ENCODE measurements at regions not wholly inside any gene's neighbourhood (a gene's known extent, or its start where the extent isn't known, plus 50 kb on each side); places are given as distances from the start of the nearest gene placed in this dataset.
A peak's percentile ranks its signal among the peaks of the same experiment; 100 is the strongest.

DNA sequence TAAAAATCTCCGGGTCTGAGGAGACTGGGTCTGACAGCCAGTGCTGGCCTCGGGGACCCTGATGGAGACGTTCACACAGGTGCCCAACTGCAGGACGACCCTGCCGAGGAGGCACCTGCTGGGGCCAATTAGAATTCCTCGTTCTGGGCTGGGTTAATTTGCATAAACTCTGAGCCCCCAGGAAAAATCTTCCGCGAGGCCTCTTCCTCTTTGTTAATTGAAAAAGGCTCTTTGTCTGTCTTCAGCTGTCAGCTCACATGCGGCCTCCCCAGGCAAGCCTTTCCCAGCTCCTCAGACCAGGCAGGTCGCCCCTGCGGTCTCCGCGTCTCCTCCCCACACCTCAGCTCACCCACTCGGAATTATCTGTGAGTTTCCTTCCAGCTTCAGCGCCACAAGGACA is 400.2 kb downstream of the SEC14L1 start:
- in situ Hi-C loops (cut with MboI; ENCODE audit: low sequenced_read_pairs, unreplicated experiment), result no loop called here
- DNase-seq (ENCODE audit: low spot score), result no peak
- TF ChIP-seq, protein P1, sequence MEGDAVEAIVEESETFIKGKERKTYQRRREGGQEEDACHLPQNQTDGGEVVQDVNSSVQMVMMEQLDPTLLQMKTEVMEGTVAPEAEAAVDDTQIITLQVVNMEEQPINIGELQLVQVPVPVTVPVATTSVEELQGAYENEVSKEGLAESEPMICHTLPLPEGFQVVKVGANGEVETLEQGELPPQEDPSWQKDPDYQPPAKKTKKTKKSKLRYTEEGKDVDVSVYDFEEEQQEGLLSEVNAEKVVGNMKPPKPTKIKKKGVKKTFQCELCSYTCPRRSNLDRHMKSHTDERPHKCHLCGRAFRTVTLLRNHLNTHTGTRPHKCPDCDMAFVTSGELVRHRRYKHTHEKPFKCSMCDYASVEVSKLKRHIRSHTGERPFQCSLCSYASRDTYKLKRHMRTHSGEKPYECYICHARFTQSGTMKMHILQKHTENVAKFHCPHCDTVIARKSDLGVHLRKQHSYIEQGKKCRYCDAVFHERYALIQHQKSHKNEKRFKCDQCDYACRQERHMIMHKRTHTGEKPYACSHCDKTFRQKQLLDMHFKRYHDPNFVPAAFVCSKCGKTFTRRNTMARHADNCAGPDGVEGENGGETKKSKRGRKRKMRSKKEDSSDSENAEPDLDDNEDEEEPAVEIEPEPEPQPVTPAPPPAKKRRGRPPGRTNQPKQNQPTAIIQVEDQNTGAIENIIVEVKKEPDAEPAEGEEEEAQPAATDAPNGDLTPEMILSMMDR (IDR thresholded peaks at IDR 0.05; ENCODE audit: borderline replicate concordance, control extremely low read depth, extremely low read depth, insufficient read depth, missing control alignments), result no peak

DNA sequence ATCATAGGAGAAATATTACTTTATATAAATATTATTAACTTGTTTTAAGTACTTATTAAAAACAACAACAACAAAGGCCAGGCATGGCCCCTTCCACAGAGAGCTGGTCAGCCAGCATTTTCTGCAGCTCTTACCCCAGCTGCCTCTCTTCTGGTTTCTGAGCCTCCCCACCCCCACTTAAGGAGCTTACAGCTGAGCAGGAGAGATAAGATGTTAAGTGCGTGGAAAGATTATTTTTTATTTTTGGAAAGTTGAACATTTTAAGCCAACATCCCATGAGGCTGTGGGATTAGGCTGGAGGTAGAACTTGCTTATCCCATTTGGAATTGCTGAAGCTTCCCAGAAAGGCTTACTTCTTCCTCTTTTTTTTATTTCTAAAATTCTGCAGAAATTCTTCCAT is 401.2 kb downstream of the SEC14L1 start:
- no peak for DNase-seq (ENCODE audit: low spot score)
- in situ Hi-C loops (cut with MboI; ENCODE audit: low sequenced_read_pairs, unreplicated experiment), result no loop called here
- TF ChIP-seq, protein P1 (IDR thresholded peaks at IDR 0.05; ENCODE audit: borderline replicate concordance, control extremely low read depth, extremely low read depth, insufficient read depth, missing control alignments), result no peak

DNA sequence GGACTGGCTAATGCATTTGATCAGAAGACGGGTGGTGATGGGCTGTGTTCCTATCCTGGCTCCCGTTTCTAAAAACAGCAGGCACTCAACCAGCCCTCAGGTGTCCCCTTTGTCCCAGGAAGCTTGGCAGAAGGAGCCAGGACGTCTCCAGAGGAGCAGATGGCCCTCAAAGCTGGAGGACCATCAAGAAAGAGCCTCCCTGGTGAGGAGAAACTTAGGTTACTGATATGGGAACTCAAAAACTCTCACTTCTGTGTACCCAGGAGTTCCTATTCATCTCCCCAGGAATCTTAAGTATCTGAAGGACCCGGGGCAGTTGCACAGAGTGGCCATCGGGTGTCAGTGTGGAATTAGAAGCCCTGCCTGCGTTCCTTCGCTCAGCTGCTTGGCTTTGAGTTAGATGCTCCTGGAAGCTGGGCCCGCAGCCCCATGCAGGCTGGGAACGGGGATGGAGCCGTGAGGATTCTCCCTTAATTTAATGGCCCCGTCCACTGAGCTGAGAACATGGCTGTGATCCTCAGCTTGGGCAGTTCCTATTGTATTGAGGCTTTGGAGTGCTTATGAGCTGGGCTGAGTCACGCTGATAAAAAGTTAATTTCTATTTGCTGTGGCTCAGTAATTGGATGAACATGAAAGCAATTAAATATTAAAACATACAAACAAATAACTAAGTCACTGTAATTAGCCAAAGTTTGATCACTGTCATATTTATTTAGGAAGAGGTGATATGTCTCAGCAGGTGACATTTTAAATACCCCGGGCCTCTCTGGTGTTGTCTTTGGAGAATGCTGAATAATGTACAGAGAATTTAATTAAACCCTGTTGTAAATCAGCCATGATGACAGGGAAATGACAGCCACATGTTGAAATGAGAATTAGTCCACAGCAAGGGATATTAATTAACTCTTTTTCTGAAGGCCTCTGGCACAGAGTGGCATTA is 402.1 kb downstream of the SEC14L1 start:
- in situ Hi-C loops (cut with MboI; ENCODE audit: low sequenced_read_pairs, unreplicated experiment), result no loop called here
- TF ChIP-seq, protein P1 (IDR thresholded peaks at IDR 0.05; ENCODE audit: borderline replicate concordance, control extremely low read depth, extremely low read depth, insufficient read depth, missing control alignments), result peak; percentile 60
- DNase-seq (ENCODE audit: low spot score), result peak; percentile 81

DNA sequence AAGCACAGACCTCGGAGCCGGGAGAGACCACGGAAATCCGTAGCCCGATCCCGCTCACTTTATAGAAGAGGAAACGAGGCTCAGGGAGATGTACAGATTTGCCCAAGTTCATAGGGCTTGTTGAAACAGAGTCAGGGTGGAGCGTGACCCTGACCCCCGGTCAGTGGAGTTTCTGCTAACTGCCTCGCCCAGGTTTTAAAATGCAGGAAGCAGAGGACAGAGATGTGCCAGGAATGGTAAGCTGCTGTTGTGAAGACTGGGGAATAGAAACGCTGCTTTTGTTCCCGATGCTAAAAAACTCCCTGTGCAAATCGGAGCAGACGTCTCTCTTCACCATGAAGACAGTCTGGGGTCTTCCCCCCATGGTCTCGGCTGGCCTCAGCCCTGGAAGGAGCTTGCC is 403.0 kb downstream of the SEC14L1 start:
- TF ChIP-seq, protein P1 (IDR thresholded peaks at IDR 0.05; ENCODE audit: borderline replicate concordance, control extremely low read depth, extremely low read depth, insufficient read depth, missing control alignments), result no peak
- in situ Hi-C loops (cut with MboI; ENCODE audit: low sequenced_read_pairs, unreplicated experiment), result no loop called here
- no peak for DNase-seq (ENCODE audit: low spot score)

DNA sequence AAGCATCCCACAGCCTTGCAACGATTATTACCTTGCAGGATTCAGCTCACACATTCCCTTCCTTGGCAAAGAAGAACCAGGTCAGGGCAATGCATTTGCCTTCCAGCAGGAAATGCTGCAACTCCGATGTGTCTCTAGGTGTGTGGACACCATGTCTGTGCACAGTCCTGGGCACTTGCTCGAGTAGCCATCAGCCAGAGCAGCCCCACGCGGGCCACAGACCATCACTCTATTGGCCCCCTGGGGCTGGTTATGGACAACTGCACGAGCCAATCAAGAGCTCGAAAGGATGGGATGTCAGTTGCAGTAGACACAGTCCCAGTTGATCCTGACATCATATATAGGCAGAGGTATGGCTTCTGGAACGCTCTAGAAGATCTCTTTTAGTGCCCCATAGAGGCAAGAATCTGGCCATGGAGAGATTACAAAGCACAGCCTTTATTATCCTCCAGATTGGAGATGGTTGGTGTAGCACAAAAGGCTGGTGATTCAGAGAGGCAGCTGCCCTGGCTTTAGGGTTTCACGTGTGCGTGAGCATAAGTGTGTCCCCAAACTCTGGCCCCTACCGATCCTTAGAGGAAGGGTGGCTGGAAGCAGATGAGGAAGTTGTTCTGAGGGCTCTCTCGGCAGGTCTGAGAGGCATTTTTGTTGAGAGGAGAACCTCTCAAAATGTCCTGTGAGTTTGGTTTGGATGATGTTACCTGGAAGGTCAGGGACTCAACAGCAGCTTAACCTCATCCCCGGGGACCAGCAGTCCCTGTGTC is 403.8 kb downstream of the SEC14L1 start:
- in situ Hi-C loops (cut with MboI; ENCODE audit: low sequenced_read_pairs, unreplicated experiment), result no loop called here
- no peak for DNase-seq (ENCODE audit: low spot score)
- TF ChIP-seq, protein P1 (IDR thresholded peaks at IDR 0.05; ENCODE audit: borderline replicate concordance, control extremely low read depth, extremely low read depth, insufficient read depth, missing control alignments), result no peak

DNA sequence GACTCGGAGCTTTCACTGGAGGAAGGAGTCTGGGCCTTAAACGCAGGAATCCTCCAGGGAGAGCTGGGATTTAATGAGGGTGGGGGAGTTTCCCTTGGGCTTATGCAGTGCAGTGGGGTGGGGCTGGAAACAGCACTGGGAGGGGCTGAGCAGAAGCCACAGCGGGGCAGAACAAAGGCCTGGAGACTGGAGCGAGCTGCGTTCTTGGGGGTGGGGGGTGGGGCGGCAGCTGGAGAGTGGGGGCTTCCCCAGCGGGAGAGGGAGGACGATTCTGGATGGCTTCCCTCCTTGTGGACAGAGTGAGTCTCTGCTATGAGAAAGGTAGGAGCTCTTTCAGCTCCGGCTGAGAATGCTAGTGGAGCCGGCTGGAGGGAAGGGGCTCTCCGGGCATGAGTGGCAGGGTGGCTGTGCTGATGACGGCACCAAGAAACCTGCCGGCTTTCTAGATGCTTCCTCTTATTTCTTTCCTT is 406.0 kb downstream of the SEC14L1 start:
- in situ Hi-C loops (cut with MboI; ENCODE audit: low sequenced_read_pairs, unreplicated experiment), result no loop called here
- TF ChIP-seq, protein P1 (IDR thresholded peaks at IDR 0.05; ENCODE audit: borderline replicate concordance, control extremely low read depth, extremely low read depth, insufficient read depth, missing control alignments), result no peak
- no peak for DNase-seq (ENCODE audit: low spot score)
